Endothelial cell of umbilical vein (primary cell): ENCODE measurements at regions not wholly inside any gene's neighbourhood (a gene's known extent, or its start where the extent isn't known, plus 50 kb on each side); places are given as distances from the start of the nearest gene placed in this dataset.

Experiments used
- BruUV-seq: library from RNA; stranded (reverse); fragments of 400-500 nt; replicated peaks from 2 replicates; lab custom pipeline; 2021; lab: Mats Ljungman, UMichigan
- CTCF ChIA-PET: fragments of 300-600, 350-600 bp; sonication (Branson Sonifier 250); formaldehyde crosslinking; loops from one replicate; lab custom pipeline; 2021; ENCODE audit warnings: antibody characterized with exemption, inconsistent platforms; lab: Charles Lee
- POLR2A ChIA-PET: fragments of 300-600, 350-600 bp; sonication (Branson Sonifier 250); formaldehyde crosslinking; loops from one replicate; lab custom pipeline; 2021; ENCODE audit warnings: antibody characterized with exemption, inconsistent platforms; lab: Charles Lee
- DNase-seq: peaks from one replicate; pipeline ENCODE4 v3.0.0-alpha.2; 2011; ENCODE audit warnings: low read depth, low spot score
- FAIRE-seq: peaks from 2 replicates; lab custom pipeline; 2011; peaks lifted over from hg19 to GRCh38; lab: Jason Lieb, UNC
- H2AFZ ChIP-seq: 2 replicates; pipeline ENCODE4 v1.6.0; 2012; ENCODE audit warnings: low read depth, low read length, control low read depth, inconsistent platforms
- H3K27ac ChIP-seq: 2 replicates; pipeline ENCODE4 v1.5.1; 2011; ENCODE audit warnings: low read depth, mild to moderate bottlenecking, control low read depth, low read length, moderate library complexity; ENCODE audit not compliant: insufficient read depth
- H3K27me3 ChIP-seq, 2 experiments: 2 replicates each; pipeline versions ENCODE4 v1.6.0 to v1.6.1; 2011; ENCODE audit warnings: low read length in 2 of 2, mixed read lengths in 1 of 2; ENCODE audit not compliant: control insufficient read depth in 2 of 2, insufficient read depth in 2 of 2
- H3K36me3 ChIP-seq, 2 experiments: 2 replicates in 1 of 2; 3 replicates in 1 of 2; pipeline ENCODE4 v1.5.1; 2011; ENCODE audit warnings: low read length in 2 of 2, mild to moderate bottlenecking in 1 of 2, moderate library complexity in 1 of 2; ENCODE audit not compliant: control insufficient read depth in 2 of 2, insufficient read depth in 2 of 2; ENCODE audit errors: extremely low read depth in 1 of 2
- H3K4me1 ChIP-seq: 3 replicates; pipeline ENCODE4 v1.5.1; 2011; ENCODE audit warnings: mild to moderate bottlenecking, low read length; ENCODE audit not compliant: control insufficient read depth, insufficient read depth; ENCODE audit errors: extremely low read depth
- H3K4me2 ChIP-seq: 2 replicates; pipeline ENCODE4 v1.6.1; 2011; ENCODE audit warnings: low read length, control low read depth, mixed read lengths; ENCODE audit not compliant: insufficient read depth
- H3K4me3 ChIP-seq, 3 experiments: fragments of 200-600 bp in 1 of 3; sonication (generic), shearing (Covaris generic) in 1 of 3; replicated peaks in 1 of 3; 2 replicates each; pipeline ENCODE4 v1.5.1; 2011 to 2016; ENCODE audit warnings: control low read depth in 3 of 3, low read length in 3 of 3, mild to moderate bottlenecking in 2 of 3, inconsistent platforms in 1 of 3, low read depth in 1 of 3, moderate library complexity in 1 of 3; ENCODE audit not compliant: insufficient read depth in 1 of 3
- H3K79me2 ChIP-seq: 2 replicates; pipeline ENCODE4 v1.6.0; 2012; ENCODE audit warnings: low read length, inconsistent platforms; ENCODE audit not compliant: control insufficient read depth, insufficient read depth
- H3K9ac ChIP-seq: replicated peaks from 2 replicates; pipeline ENCODE3; 2011; ENCODE audit warnings: low read length, control low read depth; ENCODE audit not compliant: insufficient read depth; ENCODE audit errors: extremely low read depth
- H3K9me1 ChIP-seq: replicated peaks from 3 replicates; pipeline ENCODE4 v1.6.0; 2011; ENCODE audit warnings: mild to moderate bottlenecking, low read length; ENCODE audit not compliant: control insufficient read depth, insufficient read depth; ENCODE audit errors: extremely low read depth
- H3K9me3 ChIP-seq: replicated peaks from 2 replicates; pipeline ENCODE4 v1.5.1; 2012; ENCODE audit warnings: low read length, inconsistent platforms; ENCODE audit not compliant: control insufficient read depth, insufficient read depth
- H4K20me1 ChIP-seq: replicated peaks from 2 replicates; pipeline ENCODE3; 2011; ENCODE audit warnings: mild to moderate bottlenecking, low read length; ENCODE audit not compliant: control insufficient read depth, insufficient read depth; ENCODE audit errors: extremely low read depth
- CTCF ChIP-seq, 2 donors: IDR thresholded peaks; 1 replicate in 1 of 2; 2 replicates in 1 of 2; pipeline ENCODE4 v1.5.1; 2011; ENCODE audit warnings: low read length in 2 of 2, mild to moderate bottlenecking in 2 of 2, moderate library complexity in 2 of 2, control low read depth in 1 of 2, inconsistent platforms in 1 of 2, low read depth in 1 of 2; ENCODE audit not compliant: insufficient read depth in 1 of 2; ENCODE audit errors: extremely low read depth in 1 of 2
- EZH2 ChIP-seq: IDR thresholded peaks from 2 replicates; pipeline ENCODE4 v1.6.1; 2012; ENCODE audit warnings: borderline replicate concordance, low read depth, mild to moderate bottlenecking, moderate library complexity, low read length, inconsistent platforms; ENCODE audit not compliant: severe bottlenecking
- FOS ChIP-seq: IDR thresholded peaks from 2 replicates; pipeline ENCODE4 v1.6.1; 2011; ENCODE audit warnings: mild to moderate bottlenecking, low read length, moderate library complexity, borderline replicate concordance; ENCODE audit not compliant: insufficient read depth
- GATA2 ChIP-seq: IDR thresholded peaks from 2 replicates; pipeline ENCODE4 v1.7.0; 2011; ENCODE audit warnings: low read depth, mild to moderate bottlenecking, moderate library complexity, mixed read lengths, low read length; ENCODE audit not compliant: insufficient read length, insufficient read depth
- JUN ChIP-seq: IDR thresholded peaks from 2 replicates; pipeline ENCODE4 v1.6.1; 2011; ENCODE audit warnings: borderline replicate concordance, low read depth; ENCODE audit not compliant: insufficient read length, insufficient read depth
- MAX ChIP-seq: IDR thresholded peaks from 2 replicates; pipeline ENCODE4 v1.6.1; 2011; ENCODE audit not compliant: insufficient read depth, insufficient read length
- MYC ChIP-seq: IDR thresholded peaks from one replicate; pipeline ENCODE4 v1.6.1; 2011; ENCODE audit warnings: mild to moderate bottlenecking, low read depth, low read length
- POLR2A ChIP-seq: IDR thresholded peaks from 2 replicates; pipeline ENCODE4 v1.6.1; 2012; ENCODE audit warnings: low read depth, mild to moderate bottlenecking, control low read depth, low read length
- dilution Hi-C: fragments of 300-500 bp; cut with MboI; formaldehyde crosslinking; loops from one replicate; pipeline ENCODE4 v1.15.0; 2019; ENCODE audit warnings: low sequenced_read_pairs; ENCODE audit not compliant: extremely low pct_ligation_motif_present
- intact Hi-C: fragments of 100-400 bp; cut with micrococcal nuclease; formaldehyde crosslinking; loops from one replicate; pipeline ENCODE4 v1.10.0; 2022

DNA sequence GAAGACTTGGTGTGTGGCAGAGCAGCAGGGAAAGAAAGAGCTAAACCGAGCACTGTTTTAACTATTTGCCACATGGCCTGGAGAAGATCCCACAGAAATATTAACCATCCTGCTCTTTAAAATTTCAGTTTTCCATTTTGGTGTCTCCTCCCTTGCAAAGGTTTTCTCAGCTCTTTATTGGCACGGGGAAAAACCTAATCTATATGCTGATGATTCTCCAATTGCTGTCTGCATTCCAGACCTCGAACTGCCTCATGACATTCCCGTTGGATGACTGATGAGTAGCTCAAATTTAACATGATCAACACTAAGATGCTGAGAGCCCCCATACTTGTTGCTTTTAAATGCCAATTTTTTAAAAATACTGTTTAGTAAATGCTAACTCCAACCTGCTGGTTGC lies 115.0 kb downstream of the EMP1 start:
- FAIRE-seq (no peak), DNase-seq (no peak)
- intact Hi-C loops (no loop called here), dilution Hi-C loops (no loop called here)
- Histone ChIP-seq H3K27me3 (peaks cover 0 to 3% of the 10 kb centered on the region in 2 experiments), H3K4me3 (no peak overlapping the region), H3K9me1 (no peaks in the 10 kb centered on the region), H2AFZ (no peak overlapping the region), H3K4me2 (no peak overlapping the region), H4K20me1 (no peaks in the 10 kb centered on the region), H3K9ac (no peak overlapping the region), H3K4me1 (no peaks in the 10 kb centered on the region), H3K27ac (no peak overlapping the region), H3K9me3 (no peaks in the 10 kb centered on the region), H3K79me2 (no peaks in the 10 kb centered on the region), H3K36me3 (no peaks in the 10 kb centered on the region)
- TF ChIP-seq EZH2 (no peak), GATA2 (no peak), MYC (no peak), CTCF (IDR thresholded peaks at IDR 0.05; ENCODE audit: extremely low read depth in 1 of 2, insufficient read depth in 1 of 2, low read depth in 1 of 2, low read length in 2 of 2) (no peak), JUN (no peak), POLR2A (no peak), FOS (no peak), MAX (no peak)
- ChIA-PET CTCF (interaction anchor here (0.7 kb wide), 1 partner anchor 9 kb away, joined by 3 read pairs; no protein-coding TSS in a partner anchor), POLR2A (no interaction called here)
- no TSS peak for BruUV-seq
